Adrenal gland (tissue), 9 donors: ENCODE measurements at regions not wholly inside any gene's neighbourhood (a gene's known extent, or its start where the extent isn't known, plus 50 kb on each side); places are given as distances from the start of the nearest gene placed in this dataset.
"Not testable (repeated sequence)": the region's sequence is repeated elsewhere in the genome, so short reads cannot be mapped to it uniquely, and the experiment has no call there.

Source experiments
- DNase-seq, 7 donors: peaks; one replicate each; pipeline ENCODE4 v3.0.0-alpha.2; 2019 to 2020
- H3K27ac ChIP-seq, 5 donors: fragments of 200-600 bp; sonication (generic) in 4 of 5; 1 replicate in 3 of 5; 2 replicates in 2 of 5; pipeline versions ENCODE4 v1.5.1 to v1.8.0; 2016 to 2020; ENCODE audit warnings: mild to moderate bottlenecking in 1 of 5
- H3K27me3 ChIP-seq: fragments of 200-600 bp; 2 replicates; pipeline ENCODE4 v1.8.0; 2021
- H3K36me3 ChIP-seq, 2 donors: fragments of 200-600 bp; replicated peaks in 1 of 2; 1 replicate in 1 of 2; 2 replicates in 1 of 2; pipeline versions ENCODE4 v1.5.1 to v1.8.0; 2018 to 2022
- H3K4me1 ChIP-seq, 2 donors: fragments of 200-600 bp; replicated peaks in 1 of 2; 1 replicate in 1 of 2; 2 replicates in 1 of 2; pipeline versions ENCODE4 v1.5.1 to v1.8.0; 2018 to 2021
- H3K4me3 ChIP-seq, 4 donors: fragments of 200-600 bp; sonication (generic) in 3 of 4; one replicate each; pipeline ENCODE4 v1.5.1; 2016 to 2018
- H3K9me3 ChIP-seq, 3 donors: fragments of 200-600 bp; sonication (generic) in 1 of 3; replicated peaks in 1 of 3; 1 replicate in 2 of 3; 2 replicates in 1 of 3; pipeline versions ENCODE4 v1.5.1 to v1.8.0; 2016 to 2021
- POLR2A ChIP-seq, 2 donors: fragments of 450-650 bp; IDR thresholded peaks; one replicate each; pipeline ENCODE4 v1.6.1; 2017; ENCODE audit warnings: antibody characterized with exemption in 2 of 2, mild to moderate bottlenecking in 2 of 2, moderate library complexity in 1 of 2
- WGBS, 4 donors: extraction: QIAGEN DNeasy Blood & Tissue Kit in 2 of 4; methylation state at CpG; one replicate each; pipeline versions ENCODE4 v1.1.5 to v1.1.7; 2013 to 2017; 5-methylcytosine and 5-hydroxymethylcytosine counted together
- intact Hi-C, 2 donors: fragments of 100-400 bp; cut with DNase I; formaldehyde crosslinking; loops; one replicate each; pipeline versions ENCODE4 v1.14.1 to v1.15.0; 2022 to 2023
- TF ChIP-seq, protein P1 (sequence below), 6 experiments: fragments of 450-650 bp in 4 of 6; fragments of 200-600 bp in 2 of 6; sonication (generic) in 1 of 6; IDR thresholded peaks; 1 replicate in 5 of 6; 2 replicates in 1 of 6; pipeline versions ENCODE4 v1.5.1 to v1.8.0; 2016 to 2021; ENCODE audit warnings: antibody characterized with exemption in 6 of 6, mild to moderate bottlenecking in 2 of 6, moderate library complexity in 1 of 6
- donor health status: healthy with polysubstance abuse.
- donor health status: Bipolar disorder and iron deficiency.
- donor health status: DM: yes; HTN: yes; CAD: no.
- donor health status: DM: no; HTN: no; CAD: no.
- donor health status: DM: no; HTN: no; CAD: no.

DNA sequence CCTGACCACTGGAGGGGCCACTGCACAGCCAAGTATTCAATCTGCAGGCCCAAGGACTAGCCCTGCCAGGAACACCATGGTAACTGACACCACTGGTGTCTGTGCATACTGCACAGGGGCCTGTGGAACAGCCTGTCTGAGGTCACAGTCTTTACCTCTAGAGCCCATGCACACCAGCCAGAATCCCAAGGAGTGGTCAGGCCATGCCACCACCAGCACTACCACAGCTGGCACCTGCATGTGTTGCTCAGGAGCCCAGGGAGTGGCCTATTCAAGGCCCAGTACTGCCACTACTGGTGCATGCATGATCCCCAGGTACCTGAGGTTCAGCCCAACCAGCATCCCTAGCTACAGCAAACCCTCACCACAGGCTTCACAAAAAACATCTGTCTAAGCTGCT is 546.0 kb upstream of the RGMB start:
- no peaks in the 10 kb centered on the region for H3K36me3 ChIP-seq
- TF ChIP-seq, protein P1, sequence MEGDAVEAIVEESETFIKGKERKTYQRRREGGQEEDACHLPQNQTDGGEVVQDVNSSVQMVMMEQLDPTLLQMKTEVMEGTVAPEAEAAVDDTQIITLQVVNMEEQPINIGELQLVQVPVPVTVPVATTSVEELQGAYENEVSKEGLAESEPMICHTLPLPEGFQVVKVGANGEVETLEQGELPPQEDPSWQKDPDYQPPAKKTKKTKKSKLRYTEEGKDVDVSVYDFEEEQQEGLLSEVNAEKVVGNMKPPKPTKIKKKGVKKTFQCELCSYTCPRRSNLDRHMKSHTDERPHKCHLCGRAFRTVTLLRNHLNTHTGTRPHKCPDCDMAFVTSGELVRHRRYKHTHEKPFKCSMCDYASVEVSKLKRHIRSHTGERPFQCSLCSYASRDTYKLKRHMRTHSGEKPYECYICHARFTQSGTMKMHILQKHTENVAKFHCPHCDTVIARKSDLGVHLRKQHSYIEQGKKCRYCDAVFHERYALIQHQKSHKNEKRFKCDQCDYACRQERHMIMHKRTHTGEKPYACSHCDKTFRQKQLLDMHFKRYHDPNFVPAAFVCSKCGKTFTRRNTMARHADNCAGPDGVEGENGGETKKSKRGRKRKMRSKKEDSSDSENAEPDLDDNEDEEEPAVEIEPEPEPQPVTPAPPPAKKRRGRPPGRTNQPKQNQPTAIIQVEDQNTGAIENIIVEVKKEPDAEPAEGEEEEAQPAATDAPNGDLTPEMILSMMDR (IDR thresholded peaks at IDR 0.05): no peak
- TF ChIP-seq POLR2A (IDR thresholded peaks at IDR 0.05): no peak
- H3K4me1 ChIP-seq: no peaks in the 10 kb centered on the region
- H3K9me3 ChIP-seq: no peaks in the 10 kb centered on the region
- intact Hi-C loops: no loop called here
- no peak overlapping the region for H3K27ac ChIP-seq
- DNase-seq: no peak
- H3K4me3 ChIP-seq: no peak overlapping the region
- no peaks in the 10 kb centered on the region for H3K27me3 ChIP-seq

DNA sequence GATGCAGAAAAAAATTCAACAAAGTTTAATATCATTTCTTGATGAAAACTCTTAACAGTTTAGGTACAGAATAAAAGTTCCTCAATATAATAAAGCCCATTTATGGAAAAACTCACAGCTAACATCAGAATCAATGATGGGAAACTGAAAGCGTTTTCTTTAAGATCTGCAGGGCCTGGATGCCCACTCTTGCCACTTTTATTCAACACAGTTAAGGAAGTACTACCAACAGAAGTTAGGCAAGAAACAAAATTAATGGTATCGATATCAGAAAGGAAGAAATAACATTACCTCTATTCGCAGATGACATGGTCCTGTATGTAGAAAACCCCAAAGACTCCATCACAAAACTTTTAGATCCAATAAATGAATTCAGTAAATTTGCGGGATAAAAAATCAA is 542.4 kb upstream of the RGMB start:
- Histone ChIP-seq H3K27me3 (no peaks in the 10 kb centered on the region), H3K27ac (no peak overlapping the region), H3K36me3 (no peaks in the 10 kb centered on the region), H3K4me3 (no peak overlapping the region), H3K9me3 (no peaks in the 10 kb centered on the region), H3K4me1 (no peaks in the 10 kb centered on the region)
- no peak for DNase-seq
- TF ChIP-seq, protein P1 (IDR thresholded peaks at IDR 0.05): no peak
- no peak for TF ChIP-seq POLR2A (IDR thresholded peaks at IDR 0.05)
- intact Hi-C loops: no loop called here
- 73 to 86% (median 74%) methylated on average over 4 of the region's 4 CpGs for WGBS, 4 donors

- DNase-seq, H3K27me3 ChIP-seq, H3K4me1 ChIP-seq, intact Hi-C loops, H3K36me3 ChIP-seq, H3K4me3 ChIP-seq, H3K27ac ChIP-seq: not testable (repeated sequence)
- H3K9me3 ChIP-seq: peaks cover 0 to 12% (median 0%) of the 10 kb centered on the region in 3 donors
- 83 to 89% (median 86%) methylated on average over 5 of the region's 5 CpGs for WGBS, 4 donors
Measured at GRCh38 chr5:98237794-98238193, 535.7 kb upstream of the RGMB start.

DNA sequence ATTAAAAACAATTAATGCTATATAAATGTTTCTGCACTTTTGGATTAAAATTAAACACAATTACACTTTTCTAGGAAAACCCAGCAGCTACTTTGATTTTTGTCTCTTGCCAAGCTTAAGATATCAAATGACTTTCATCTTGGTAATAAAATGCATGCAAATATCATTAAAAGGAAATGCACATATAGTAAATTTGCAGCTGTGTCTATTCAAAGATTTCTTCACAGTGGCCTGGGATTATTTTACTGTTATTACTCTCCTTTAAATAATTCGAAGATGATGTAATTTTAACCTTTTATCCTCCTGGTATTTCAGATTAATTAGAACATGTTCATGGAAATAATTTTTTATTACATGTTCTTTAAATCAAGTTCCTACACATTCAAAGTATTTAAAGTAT is 529.5 kb upstream of the RGMB start:
- Histone ChIP-seq H3K36me3 (no peaks in the 10 kb centered on the region), H3K27me3 (no peaks in the 10 kb centered on the region), H3K27ac (no peak overlapping the region), H3K4me1 (no peaks in the 10 kb centered on the region), H3K9me3 (peaks cover 0 to 12% (median 0%) of the 10 kb centered on the region in 3 donors), H3K4me3 (no peak overlapping the region)
- intact Hi-C loops: no loop called here
- DNase-seq: no peak
- WGBS, 4 donors: 61 to 80% (median 68%) methylated on average over 1 of the region's 1 CpG
- TF ChIP-seq POLR2A (IDR thresholded peaks at IDR 0.05): no peak
- TF ChIP-seq, protein P1 (IDR thresholded peaks at IDR 0.05): no peak

DNA sequence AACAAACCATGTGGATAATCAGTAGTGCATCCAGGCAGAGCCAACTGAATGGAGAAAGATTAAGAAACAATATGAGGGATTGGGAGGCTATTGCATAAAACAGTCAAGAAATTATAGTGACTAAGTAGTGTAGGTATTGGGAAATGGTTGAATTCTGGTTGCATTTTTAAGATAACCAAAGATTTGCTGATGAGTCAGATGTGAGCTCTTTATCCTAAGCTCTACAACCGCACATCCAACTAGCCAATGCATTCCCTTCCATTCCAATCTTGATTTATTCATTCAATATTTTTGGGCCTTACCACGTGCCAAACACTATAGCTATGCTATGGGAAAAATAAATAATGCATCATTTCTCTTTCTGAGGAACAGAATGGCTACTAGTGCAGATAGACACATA is 524.5 kb upstream of the RGMB start:
- WGBS, 4 donors: 57 to 63% (median 60%) methylated on average over 2 of the region's 2 CpGs
- Histone ChIP-seq H3K36me3 (no peaks in the 10 kb centered on the region), H3K27ac (no peak overlapping the region), H3K9me3 (no peaks in the 10 kb centered on the region), H3K4me1 (no peaks in the 10 kb centered on the region), H3K27me3 (no peaks in the 10 kb centered on the region), H3K4me3 (no peak overlapping the region)
- intact Hi-C loops: no loop called here
- TF ChIP-seq, protein P1 (IDR thresholded peaks at IDR 0.05): no peak
- TF ChIP-seq POLR2A (IDR thresholded peaks at IDR 0.05): no peak
- DNase-seq: no peak
